NCI-H2196 (cell line): ENCODE measurements at regions not wholly inside any gene's neighbourhood (a gene's known extent, or its start where the extent isn't known, plus 50 kb on each side); places are given as distances from the start of the nearest gene placed in this dataset.

Source experiments
- DNase-seq: peaks from one replicate; lab custom pipeline; 2025; ENCODE audit not compliant: unreplicated experiment; lab: John Stamatoyannopoulos, UW

GRCh38 chr13:107231944-107232343 lies 664.0 kb upstream of the ARGLU1 start:
- DNase-seq, result no peak

- no peak for DNase-seq
Measured at GRCh38 chr13:107223867-107224266, 655.9 kb upstream of the ARGLU1 start.

GRCh38 chr13:107222597-107222996 lies 654.7 kb upstream of the ARGLU1 start:
- DNase-seq, result no peak

- no peak for DNase-seq
Measured at GRCh38 chr13:107220245-107220644, 652.3 kb upstream of the ARGLU1 start.

GRCh38 chr13:107217251-107217650 lies 649.3 kb upstream of the ARGLU1 start:
- DNase-seq, result peak; percentile 46

- DNase-seq, result no peak
Measured at GRCh38 chr13:107216046-107216755, 648.3 kb upstream of the ARGLU1 start.

GRCh38 chr13:107211073-107211472 lies 643.1 kb upstream of the ARGLU1 start:
- peak; percentile 81 for DNase-seq

GRCh38 chr13:107210723-107211030 lies 642.7 kb upstream of the ARGLU1 start:
- DNase-seq, result peak; percentile 60

- DNase-seq, result peak; percentile 52
Measured at GRCh38 chr13:107209824-107210722, 642.1 kb upstream of the ARGLU1 start.

GRCh38 chr13:107208889-107209288 lies 641.0 kb upstream of the ARGLU1 start:
- no peak for DNase-seq

- peak; percentile 33 for DNase-seq
Measured at GRCh38 chr13:107205318-107206104, 637.6 kb upstream of the ARGLU1 start.

GRCh38 chr13:107203146-107203847 lies 635.4 kb upstream of the ARGLU1 start:
- DNase-seq, result no peak

- DNase-seq, result no peak
Measured at GRCh38 chr13:107202371-107203023, 634.6 kb upstream of the ARGLU1 start.

GRCh38 chr13:107200491-107200890 lies 632.6 kb upstream of the ARGLU1 start:
- DNase-seq, result no peak

GRCh38 chr13:107192289-107192688 lies 624.4 kb upstream of the ARGLU1 start:
- peak; percentile 48 for DNase-seq

- no peak for DNase-seq
Measured at GRCh38 chr13:107190065-107190464, 622.1 kb upstream of the ARGLU1 start.

- DNase-seq, result no peak
Measured at GRCh38 chr13:107185889-107186288, 618.0 kb upstream of the ARGLU1 start.

GRCh38 chr13:107170270-107170931 lies 602.5 kb upstream of the ARGLU1 start:
- no peak for DNase-seq

- DNase-seq, result no peak
Measured at GRCh38 chr13:107157271-107157670, 589.3 kb upstream of the ARGLU1 start.

GRCh38 chr13:107144432-107144831 lies 576.5 kb upstream of the ARGLU1 start:
- DNase-seq, result no peak
